NCI-H460 (cell line): ENCODE measurements at regions not wholly inside any gene's neighbourhood (a gene's known extent, or its start where the extent isn't known, plus 50 kb on each side); places are given as distances from the start of the nearest gene placed in this dataset.

Source experiments
- DNase-seq: peaks from one replicate; pipeline ENCODE4 v3.0.0-alpha.2; 2016; ENCODE audit warnings: low read depth; ENCODE audit errors: extremely low read depth

- DNase-seq, result no peak
Measured at GRCh38 chr12:105832806-105833205, 305.9 kb downstream of the NUAK1 start.

GRCh38 chr12:105834496-105834895, 304.3 kb downstream of the NUAK1 start:
- DNase-seq, result no peak

DNA sequence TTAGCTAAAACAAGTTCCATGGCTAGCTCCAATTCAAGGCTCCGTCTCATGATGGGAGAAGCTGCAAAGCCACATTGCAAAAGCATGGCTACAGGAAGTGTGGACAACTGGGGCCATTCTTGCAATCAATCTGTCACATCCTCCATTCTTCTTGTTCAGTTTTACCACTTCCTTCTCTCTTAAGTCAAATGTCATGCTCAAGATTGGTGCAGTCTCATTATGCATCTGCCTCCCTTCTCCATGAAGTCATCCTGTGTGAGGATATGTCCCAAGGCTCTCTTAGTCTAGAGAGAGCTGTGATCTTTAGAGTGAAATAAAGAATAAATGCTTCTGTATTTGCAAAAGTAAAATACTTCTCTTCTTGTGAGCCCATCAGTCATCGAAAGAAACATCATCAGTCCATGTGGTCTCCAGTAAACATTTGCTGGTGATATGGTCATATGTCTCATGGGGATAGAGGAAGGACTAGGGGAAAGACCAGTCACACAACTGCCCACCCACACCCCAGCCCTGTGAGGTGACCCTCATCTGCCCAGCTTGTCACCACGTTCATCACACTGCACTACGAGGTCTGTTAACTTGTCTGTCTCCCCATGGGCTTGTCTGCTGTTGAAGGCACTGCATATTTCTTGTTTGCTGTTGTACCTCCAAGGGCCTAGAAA, 303.0 kb downstream of the NUAK1 start:
- no peak for DNase-seq

- DNase-seq, result no peak
Measured at GRCh38 chr12:105836242-105836622, 302.5 kb downstream of the NUAK1 start.

- DNase-seq, result no peak
Measured at GRCh38 chr12:105839629-105840127, 299.1 kb downstream of the NUAK1 start.

- no peak for DNase-seq
Measured at GRCh38 chr12:105840384-105840783, 298.4 kb downstream of the NUAK1 start.

DNA sequence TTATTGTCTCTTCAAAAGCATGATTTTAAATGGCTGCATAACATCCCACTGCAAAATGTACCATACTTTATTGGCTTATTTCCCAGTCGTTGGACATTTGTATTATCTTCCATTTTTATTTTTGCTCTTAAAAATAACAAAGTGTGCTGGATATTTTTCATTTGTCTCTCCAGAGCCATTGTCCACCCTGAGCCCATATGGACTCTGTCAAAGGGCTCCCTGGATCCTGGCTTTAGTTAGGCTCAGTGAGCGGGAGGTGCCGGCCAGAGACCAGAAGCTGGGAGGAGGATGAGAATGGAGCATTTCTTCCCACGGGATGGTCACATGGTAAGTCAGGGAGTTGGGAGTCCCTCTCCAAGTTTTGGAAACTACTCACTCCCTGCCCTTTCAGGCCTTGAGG, 296.9 kb downstream of the NUAK1 start:
- no peak for DNase-seq

- DNase-seq, result no peak
Measured at GRCh38 chr12:105843561-105843960, 295.2 kb downstream of the NUAK1 start.

GRCh38 chr12:105843986-105844760, 294.6 kb downstream of the NUAK1 start:
- no peak for DNase-seq

DNA sequence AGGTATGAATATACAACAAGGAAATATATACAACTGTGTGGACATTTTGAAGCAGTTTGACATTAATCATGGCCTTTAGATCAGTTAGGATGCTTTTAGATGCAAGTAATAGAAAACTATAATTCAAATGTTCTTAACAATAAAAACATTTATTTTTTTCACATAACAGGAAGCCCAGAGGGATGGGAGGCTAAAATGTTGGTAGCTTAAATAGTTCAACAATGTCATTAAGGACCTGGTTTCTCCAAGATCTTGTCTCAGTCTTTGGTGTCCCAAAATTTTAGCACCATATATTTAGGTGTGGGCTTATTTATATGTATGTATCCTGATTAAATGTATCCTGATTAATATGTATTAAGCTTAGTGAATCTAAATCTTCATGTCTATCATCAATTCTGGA, 292.4 kb downstream of the NUAK1 start:
- no peak for DNase-seq

DNA sequence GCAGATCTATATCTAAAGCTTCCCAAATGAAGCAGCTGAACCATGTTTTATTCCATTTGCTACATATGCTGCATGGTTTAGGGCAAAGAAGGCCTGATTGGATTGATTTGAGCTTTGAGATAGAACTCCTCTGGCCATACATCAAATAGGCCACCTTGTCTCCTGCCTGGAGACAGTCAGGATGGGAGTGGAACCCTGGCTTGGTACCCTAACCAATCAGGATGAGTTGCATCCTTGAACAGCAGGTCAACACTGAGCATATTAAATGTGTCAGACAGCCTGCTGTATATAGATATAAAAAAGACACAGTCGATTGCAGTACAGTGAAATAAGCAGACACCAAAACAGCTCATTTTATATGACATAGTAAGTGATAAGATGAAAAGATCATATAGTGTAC, 291.7 kb downstream of the NUAK1 start:
- no peak for DNase-seq

DNA sequence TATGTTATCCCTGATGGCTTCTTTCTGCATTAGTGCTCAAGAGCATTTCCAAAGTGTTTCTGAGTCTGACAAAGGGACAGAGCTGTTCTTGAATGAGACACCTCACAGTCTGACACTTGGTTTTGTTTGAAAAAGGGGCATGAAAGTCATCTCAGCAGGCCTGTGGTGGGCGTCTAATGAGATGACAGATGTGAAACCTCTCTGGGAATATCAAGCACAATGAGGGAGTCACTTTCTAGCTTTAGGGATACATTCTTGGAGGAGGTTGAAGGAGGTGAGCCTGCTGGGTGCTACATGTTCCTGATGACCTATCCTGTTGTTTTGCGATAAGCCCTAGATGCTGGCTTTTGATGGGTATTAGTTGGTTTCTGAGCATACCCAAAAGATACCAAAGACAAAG, 290.5 kb downstream of the NUAK1 start:
- DNase-seq, result no peak

DNA sequence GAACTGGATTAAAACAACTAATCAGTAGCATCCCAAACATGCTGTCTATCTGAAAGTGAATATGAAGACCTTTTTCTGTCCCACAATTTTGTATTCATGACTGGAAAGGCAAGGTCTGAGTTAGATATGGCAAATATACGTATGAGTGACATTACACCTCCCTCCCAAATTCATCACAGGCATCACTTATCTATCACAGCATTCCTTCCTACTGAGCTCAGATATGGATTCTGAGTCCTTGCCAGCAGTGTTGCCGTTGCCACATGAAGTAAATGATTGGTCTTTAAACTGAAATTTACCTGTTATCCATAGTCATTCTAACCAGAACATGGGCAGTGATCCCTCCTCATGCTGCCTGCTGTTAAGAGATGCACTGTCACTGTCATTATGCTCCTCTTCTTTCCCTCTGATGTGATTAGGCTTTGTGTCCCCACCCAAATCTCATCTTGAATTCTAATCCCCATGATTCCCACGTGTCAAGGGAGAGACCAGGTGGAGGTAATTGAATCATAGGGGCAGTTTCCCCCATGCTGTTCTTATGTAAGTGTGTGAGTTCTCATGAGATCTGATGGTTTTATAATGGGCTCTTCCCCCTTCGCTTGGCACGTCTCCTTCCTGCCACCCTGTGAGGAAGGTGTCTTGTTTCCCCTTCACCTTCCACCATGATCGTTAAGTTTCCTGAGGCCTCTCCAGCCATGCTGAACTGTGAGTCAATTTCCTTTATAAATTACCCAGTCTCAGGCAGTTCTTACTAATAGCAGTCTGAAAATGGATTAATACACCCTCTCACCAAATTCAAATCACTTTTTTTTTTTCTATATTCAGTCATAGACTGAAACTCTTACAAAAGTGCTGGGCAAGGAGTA, 288.4 kb downstream of the NUAK1 start:
- DNase-seq, result no peak

- DNase-seq, result no peak
Measured at GRCh38 chr12:105852496-105852895, 286.3 kb downstream of the NUAK1 start.

- DNase-seq, result no peak
Measured at GRCh38 chr12:105852951-105853350, 285.8 kb downstream of the NUAK1 start.

DNA sequence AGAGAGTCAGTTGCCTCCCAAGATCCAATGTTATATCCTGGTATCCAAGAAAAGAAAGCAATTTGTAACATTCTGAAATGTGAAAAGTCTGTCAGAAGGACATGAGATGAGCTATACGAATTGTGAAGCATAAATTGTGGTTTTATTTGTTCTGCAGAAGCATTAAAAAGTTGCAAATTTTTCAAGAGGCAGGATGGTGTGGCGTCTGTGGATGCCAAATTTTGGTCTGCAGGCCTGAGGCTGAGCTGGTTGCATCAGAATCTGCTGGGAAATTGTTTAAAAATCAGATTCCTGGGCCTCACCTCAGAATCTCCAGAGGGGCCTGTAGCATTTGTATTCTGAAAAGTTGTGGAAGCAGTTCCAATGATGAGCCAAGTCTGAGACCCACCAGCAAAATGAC, 284.7 kb downstream of the NUAK1 start:
- no peak for DNase-seq

DNA sequence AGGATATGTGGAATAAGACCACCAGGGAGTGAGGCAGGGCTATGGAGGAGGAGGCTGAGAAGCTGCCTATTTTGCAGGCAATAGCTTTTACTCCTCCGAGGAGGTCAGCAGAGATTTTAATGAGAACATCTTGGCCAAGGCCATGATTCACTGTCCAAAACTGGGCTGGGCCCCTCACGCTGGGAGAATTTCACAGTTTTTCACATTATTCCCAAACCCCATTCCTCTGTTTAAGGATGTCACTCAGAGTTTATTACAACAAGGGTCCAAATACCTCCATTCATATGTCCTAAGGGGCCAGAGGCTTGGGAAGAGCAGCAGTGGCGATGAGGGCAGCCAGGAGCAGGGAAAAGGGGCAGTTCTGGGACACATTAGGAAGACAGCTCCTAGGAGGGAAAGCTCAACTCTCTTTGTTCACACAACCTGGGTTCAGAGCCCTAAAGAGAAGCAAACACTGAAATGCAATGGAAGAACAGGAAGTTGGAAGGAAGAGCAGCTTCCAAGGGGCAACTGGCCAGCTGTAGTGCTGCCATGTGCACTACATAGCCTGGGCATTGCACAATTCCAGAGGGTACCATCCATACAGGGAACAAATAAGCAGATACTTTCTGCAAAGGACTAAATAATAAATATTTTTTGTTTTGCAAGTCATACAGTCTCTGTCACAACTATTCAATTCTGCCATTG, 283.2 kb downstream of the NUAK1 start:
- no peak for DNase-seq

DNA sequence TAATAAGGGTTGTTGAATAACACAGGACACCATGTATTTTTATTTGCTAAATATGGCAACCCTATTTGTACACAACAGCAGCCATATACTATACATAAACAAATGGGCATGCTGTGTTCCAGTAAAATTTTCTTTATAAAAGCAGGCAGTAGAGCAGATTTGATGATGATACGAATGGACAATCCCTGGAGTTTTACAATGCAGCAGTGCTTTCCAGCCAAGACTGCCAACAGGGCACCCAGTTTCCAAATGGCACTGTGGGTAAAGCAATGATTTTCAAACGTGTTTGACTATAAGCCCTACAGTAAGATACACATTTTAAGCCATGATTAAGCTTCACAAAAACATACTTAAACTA, 282.7 kb downstream of the NUAK1 start:
- DNase-seq, result no peak

DNA sequence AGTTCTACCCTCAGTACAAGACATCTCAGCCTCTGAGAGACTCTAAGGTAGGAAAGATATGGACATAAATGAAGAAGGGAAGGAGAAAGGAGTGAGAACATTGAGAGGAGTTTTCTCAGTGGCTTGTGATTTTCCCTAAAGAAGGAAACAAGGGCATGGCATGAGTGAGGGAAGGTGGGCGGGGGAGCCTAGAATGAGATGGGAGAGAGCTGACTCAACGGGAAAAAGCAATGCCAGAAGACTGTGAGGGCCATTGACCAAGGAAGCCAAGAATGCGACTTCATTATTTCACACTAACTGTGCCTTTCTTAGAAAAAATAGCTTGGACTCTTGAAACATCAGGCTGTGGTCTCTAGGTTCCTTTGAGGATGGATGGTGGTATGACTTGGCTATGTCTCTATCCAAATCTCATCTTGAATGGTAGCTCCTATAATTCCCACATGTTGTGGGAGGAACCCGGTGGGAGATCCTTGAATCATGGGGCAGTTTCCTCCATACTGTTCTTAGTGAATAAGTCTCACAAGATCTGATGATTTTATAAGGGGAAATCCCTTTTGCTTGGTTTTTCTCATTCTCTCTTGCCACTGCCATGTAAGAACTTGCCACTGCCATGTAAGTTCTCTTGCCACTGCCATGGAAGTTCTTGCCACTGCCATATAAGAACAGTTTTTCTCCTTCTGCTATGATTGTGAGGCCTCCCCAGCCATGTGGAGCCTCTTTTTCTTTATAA, 279.6 kb downstream of the NUAK1 start:
- no peak for DNase-seq

GRCh38 chr12:105860561-105861207, 278.1 kb downstream of the NUAK1 start:
- DNase-seq, result no peak
